A673 (cell line): ENCODE measurements at regions not wholly inside any gene's neighbourhood (a gene's known extent, or its start where the extent isn't known, plus 50 kb on each side); places are given as distances from the start of the nearest gene placed in this dataset.

Source experiments
- BruUV-seq: library from RNA; stranded (reverse); fragments of 400-500 nt; replicated peaks from 2 replicates; lab custom pipeline; 2021; lab: Mats Ljungman, UMichigan
- CTCF ChIA-PET: fragments of 300-600 bp; sonication (Branson Sonifier 250); formaldehyde crosslinking; loops from one replicate; lab custom pipeline; 2022; ENCODE audit warnings: antibody characterized with exemption; lab: Charles Lee
- POLR2A ChIA-PET: fragments of 300-600 bp; sonication (Branson Sonifier 250); formaldehyde crosslinking; loops from one replicate; lab custom pipeline; 2022; ENCODE audit warnings: antibody characterized with exemption; ENCODE audit not compliant: low non-redundant PET; lab: Charles Lee
- DNase-seq: peaks from one replicate; pipeline ENCODE4 v3.0.0-alpha.2; 2015; ENCODE audit warnings: low spot score
- H3K27ac ChIP-seq: fragments of 200-600 bp; sonication (generic); 2 replicates; pipeline ENCODE4 v1.5.1; 2016; ENCODE audit warnings: mixed run types, low read depth, mild to moderate bottlenecking, mixed read lengths, antibody characterized with exemption, low read length; ENCODE audit not compliant: poor library complexity, severe bottlenecking
- H3K27me3 ChIP-seq: fragments of 200-600 bp; sonication (generic); replicated peaks from 2 replicates; pipeline ENCODE4 v1.6.1; 2017; ENCODE audit warnings: mixed run types, low read depth, mild to moderate bottlenecking, mixed read lengths, antibody characterized with exemption, low read length; ENCODE audit not compliant: insufficient read depth, poor library complexity
- H3K36me3 ChIP-seq: fragments of 200-600 bp; sonication (generic); 2 replicates; pipeline ENCODE4 v1.6.1; 2016; ENCODE audit warnings: mixed run types, mild to moderate bottlenecking, mixed read lengths, antibody characterized with exemption, low read length; ENCODE audit not compliant: insufficient read depth, poor library complexity, severe bottlenecking
- H3K4me1 ChIP-seq: fragments of 200-600 bp; sonication (generic); 2 replicates; pipeline ENCODE4 v1.6.1; 2017; ENCODE audit warnings: mixed run types, mild to moderate bottlenecking, mixed read lengths, antibody characterized with exemption, low read length; ENCODE audit not compliant: insufficient read depth, poor library complexity, severe bottlenecking
- H3K4me3 ChIP-seq: fragments of 200-600 bp; sonication (generic); 2 replicates; pipeline ENCODE4 v1.5.1; 2016; ENCODE audit warnings: low read depth, mixed run types, mild to moderate bottlenecking, mixed read lengths, low read length; ENCODE audit not compliant: poor library complexity, severe bottlenecking
- H3K9me3 ChIP-seq: fragments of 200-600 bp; sonication (generic); 2 replicates; pipeline ENCODE4 v1.6.1; 2016; ENCODE audit warnings: mixed run types, low read depth, mild to moderate bottlenecking, mixed read lengths, antibody characterized with exemption, low read length; ENCODE audit not compliant: poor library complexity, severe bottlenecking
- CTCF ChIP-seq: fragments of 300-800, 200-600 bp; sonication (generic); conservative IDR thresholded peaks from 2 replicates; pipeline ENCODE4 v1.5.1; 2017; ENCODE audit warnings: low read depth, mild to moderate bottlenecking, antibody characterized with exemption, low read length, moderate library complexity, mixed read lengths
- EZH2 ChIP-seq: fragments of 200-600 bp; sonication (generic); IDR thresholded peaks from 2 replicates; pipeline ENCODE4 v1.6.1; 2017; ENCODE audit warnings: borderline replicate concordance, low read depth, mild to moderate bottlenecking, mixed read lengths, antibody characterized with exemption, low read length; ENCODE audit not compliant: poor library complexity, severe bottlenecking
- intact Hi-C: fragments of 100-400 bp; cut with micrococcal nuclease; formaldehyde crosslinking; loops from one replicate; pipeline ENCODE4 v1.10.0; 2022; ENCODE audit not compliant: unreplicated experiment

- Histone ChIP-seq H3K27ac (no peak overlapping the region), H3K36me3 (no peaks in the 10 kb centered on the region), H3K27me3 (peaks cover 3% of the 10 kb centered on the region), H3K4me1 (no peaks in the 10 kb centered on the region), H3K9me3 (no peaks in the 10 kb centered on the region), H3K4me3 (no peak overlapping the region)
- TF ChIP-seq EZH2 (no peak), CTCF (no peak)
- ChIA-PET POLR2A (no interaction called here), CTCF (no interaction called here)
- no peak for DNase-seq
- BruUV-seq: no TSS peak
- intact Hi-C loops: no loop called here
Measured at GRCh38 chr13:104809483-104809882, 1726.0 kb downstream of the EFNB2 start.

GRCh38 chr13:104805346-104805745 lies 1730.1 kb downstream of the EFNB2 start:
- Histone ChIP-seq H3K9me3 (no peaks in the 10 kb centered on the region), H3K36me3 (no peaks in the 10 kb centered on the region), H3K4me3 (no peak overlapping the region), H3K27ac (no peak overlapping the region), H3K4me1 (no peaks in the 10 kb centered on the region), H3K27me3 (peaks cover 12% of the 10 kb centered on the region)
- CTCF ChIA-PET: no interaction called here
- intact Hi-C loops: no loop called here
- POLR2A ChIA-PET: no interaction called here
- no TSS peak for BruUV-seq
- no peak for DNase-seq
- TF ChIP-seq EZH2 (no peak), CTCF (no peak)

GRCh38 chr13:104799152-104799551 lies 1732.9 kb upstream of the SLC10A2 start:
- no peaks in the 10 kb centered on the region for H3K36me3 ChIP-seq
- BruUV-seq: no TSS peak
- H3K27ac ChIP-seq: no peak overlapping the region
- no peak overlapping the region for H3K4me3 ChIP-seq
- DNase-seq: no peak
- ChIA-PET CTCF (no interaction called here), POLR2A (no interaction called here)
- intact Hi-C loops: no loop called here
- TF ChIP-seq CTCF (no peak), EZH2 (no peak)
- peaks cover 8% of the 10 kb centered on the region for H3K27me3 ChIP-seq
- no peaks in the 10 kb centered on the region for H3K4me1 ChIP-seq
- H3K9me3 ChIP-seq: no peaks in the 10 kb centered on the region
